ENCODE measurements at regions not wholly inside any gene's neighbourhood (a gene's known extent, or its start where the extent isn't known, plus 50 kb on each side); places are given as distances from the start of the nearest gene placed in this dataset.

DNA sequence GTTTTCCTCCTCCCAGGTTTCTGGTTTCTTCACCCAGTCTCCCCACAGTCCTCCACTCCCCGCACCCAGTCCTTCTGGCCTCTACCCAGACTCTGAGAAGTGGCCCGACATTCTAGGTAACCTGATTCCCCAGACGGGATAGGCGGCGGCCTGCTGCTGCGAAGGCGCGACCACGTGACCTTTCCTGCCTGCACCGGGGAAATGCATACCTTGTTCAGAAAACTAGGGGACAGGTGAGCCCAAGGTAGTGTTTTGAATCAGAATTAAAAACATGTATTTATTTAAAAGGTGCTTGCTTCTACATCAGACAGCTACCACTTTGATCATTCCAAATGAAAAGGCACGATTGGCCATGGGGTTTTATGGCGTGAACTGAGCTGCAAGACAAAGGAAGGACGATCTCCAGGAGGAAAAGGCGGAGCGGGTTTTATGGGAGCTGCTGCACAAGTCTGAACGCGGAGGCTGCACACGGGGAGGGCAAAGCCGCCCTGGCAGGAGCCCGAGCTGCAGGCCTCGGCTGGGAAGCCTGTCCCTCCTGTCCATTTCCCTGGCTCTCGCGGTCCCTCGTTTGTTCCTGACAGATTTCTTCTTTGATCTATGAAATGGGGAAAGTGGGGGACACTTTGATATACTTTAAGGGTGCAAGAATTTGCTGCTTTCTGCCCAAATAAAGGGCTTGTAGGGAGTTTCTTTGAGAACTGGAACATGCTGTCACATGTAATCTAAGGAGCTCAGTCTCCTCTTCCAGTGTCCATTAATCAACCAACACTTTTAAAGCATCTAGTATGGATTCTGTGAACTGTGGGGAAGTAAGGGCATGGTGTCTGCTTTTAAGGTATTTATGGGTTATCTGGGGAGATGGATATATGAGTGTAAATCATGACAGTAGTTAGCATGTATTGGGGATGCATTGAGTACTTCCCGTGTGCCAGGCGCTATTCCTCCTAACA, 150.9 kb downstream of the SPRY1 start:
- TF ChIP-seq, protein P1, sequence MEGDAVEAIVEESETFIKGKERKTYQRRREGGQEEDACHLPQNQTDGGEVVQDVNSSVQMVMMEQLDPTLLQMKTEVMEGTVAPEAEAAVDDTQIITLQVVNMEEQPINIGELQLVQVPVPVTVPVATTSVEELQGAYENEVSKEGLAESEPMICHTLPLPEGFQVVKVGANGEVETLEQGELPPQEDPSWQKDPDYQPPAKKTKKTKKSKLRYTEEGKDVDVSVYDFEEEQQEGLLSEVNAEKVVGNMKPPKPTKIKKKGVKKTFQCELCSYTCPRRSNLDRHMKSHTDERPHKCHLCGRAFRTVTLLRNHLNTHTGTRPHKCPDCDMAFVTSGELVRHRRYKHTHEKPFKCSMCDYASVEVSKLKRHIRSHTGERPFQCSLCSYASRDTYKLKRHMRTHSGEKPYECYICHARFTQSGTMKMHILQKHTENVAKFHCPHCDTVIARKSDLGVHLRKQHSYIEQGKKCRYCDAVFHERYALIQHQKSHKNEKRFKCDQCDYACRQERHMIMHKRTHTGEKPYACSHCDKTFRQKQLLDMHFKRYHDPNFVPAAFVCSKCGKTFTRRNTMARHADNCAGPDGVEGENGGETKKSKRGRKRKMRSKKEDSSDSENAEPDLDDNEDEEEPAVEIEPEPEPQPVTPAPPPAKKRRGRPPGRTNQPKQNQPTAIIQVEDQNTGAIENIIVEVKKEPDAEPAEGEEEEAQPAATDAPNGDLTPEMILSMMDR (IDR thresholded peaks at IDR 0.05; ENCODE audit: insufficient read depth, low read depth, low read length) = no peak
- TF ChIP-seq EZH2 (IDR thresholded peaks at IDR 0.05; ENCODE audit: insufficient read depth, low read length) = no peak
